ENCODE measurements at regions not wholly inside any gene's neighbourhood (a gene's known extent, or its start where the extent isn't known, plus 50 kb on each side); places are given as distances from the start of the nearest gene placed in this dataset.

DNA sequence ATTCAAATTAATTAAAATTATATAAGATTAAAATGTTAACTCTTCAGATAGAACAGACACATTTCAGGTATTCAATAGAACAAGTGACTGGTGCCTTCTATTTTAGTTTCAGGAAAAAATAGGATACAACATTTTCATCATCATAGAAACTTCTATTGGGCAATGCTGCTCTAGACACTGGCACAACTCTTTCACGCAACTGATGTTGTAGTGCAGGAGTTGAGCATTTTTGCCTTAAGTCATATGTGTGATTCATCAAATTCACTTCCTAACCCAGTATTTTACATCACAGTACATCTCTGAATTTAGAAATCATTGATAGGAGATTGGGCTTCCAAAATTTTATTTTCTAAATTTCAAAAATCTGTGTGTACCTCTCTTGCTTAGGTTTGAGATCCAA, 215.4 kb upstream of the DIO2 start:
- TF ChIP-seq, protein P1, sequence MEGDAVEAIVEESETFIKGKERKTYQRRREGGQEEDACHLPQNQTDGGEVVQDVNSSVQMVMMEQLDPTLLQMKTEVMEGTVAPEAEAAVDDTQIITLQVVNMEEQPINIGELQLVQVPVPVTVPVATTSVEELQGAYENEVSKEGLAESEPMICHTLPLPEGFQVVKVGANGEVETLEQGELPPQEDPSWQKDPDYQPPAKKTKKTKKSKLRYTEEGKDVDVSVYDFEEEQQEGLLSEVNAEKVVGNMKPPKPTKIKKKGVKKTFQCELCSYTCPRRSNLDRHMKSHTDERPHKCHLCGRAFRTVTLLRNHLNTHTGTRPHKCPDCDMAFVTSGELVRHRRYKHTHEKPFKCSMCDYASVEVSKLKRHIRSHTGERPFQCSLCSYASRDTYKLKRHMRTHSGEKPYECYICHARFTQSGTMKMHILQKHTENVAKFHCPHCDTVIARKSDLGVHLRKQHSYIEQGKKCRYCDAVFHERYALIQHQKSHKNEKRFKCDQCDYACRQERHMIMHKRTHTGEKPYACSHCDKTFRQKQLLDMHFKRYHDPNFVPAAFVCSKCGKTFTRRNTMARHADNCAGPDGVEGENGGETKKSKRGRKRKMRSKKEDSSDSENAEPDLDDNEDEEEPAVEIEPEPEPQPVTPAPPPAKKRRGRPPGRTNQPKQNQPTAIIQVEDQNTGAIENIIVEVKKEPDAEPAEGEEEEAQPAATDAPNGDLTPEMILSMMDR (IDR thresholded peaks at IDR 0.05): no peak
- no peak for TF ChIP-seq POLR2A (IDR thresholded peaks at IDR 0.05)

Data from right lobe of liver (tissue), 4 donors.